NCI-H2196 (cell line): ENCODE measurements at regions not wholly inside any gene's neighbourhood (a gene's known extent, or its start where the extent isn't known, plus 50 kb on each side); places are given as distances from the start of the nearest gene placed in this dataset.
"Not testable (repeated sequence)": the region's sequence is repeated elsewhere in the genome, so short reads cannot be mapped to it uniquely, and the experiment has no call there.

Source experiments
- DNase-seq: peaks from one replicate; lab custom pipeline; 2025; ENCODE audit not compliant: unreplicated experiment; lab: John Stamatoyannopoulos, UW

GRCh38 chr6:49118478-49118877 is 344.6 kb downstream of the MMUT start:
- DNase-seq, result no peak

GRCh38 chr6:49110916-49111315 is 352.1 kb downstream of the MMUT start:
- no peak for DNase-seq

- DNase-seq, result not testable (repeated sequence)
These were observed 365.4 kb downstream of the MMUT start for GRCh38 chr6:49097664-49098063.

GRCh38 chr6:49097116-49097515 is 365.9 kb downstream of the MMUT start:
- no peak for DNase-seq

- DNase-seq, result no peak
These were observed 374.4 kb downstream of the MMUT start for GRCh38 chr6:49088631-49089030.

- DNase-seq, result no peak
These were observed 375.7 kb downstream of the MMUT start for GRCh38 chr6:49087369-49087768.

- DNase-seq, result no peak
These were observed 380.4 kb downstream of the MMUT start for GRCh38 chr6:49082611-49083010.

- no peak for DNase-seq
These were observed 390.0 kb downstream of the MMUT start for GRCh38 chr6:49072885-49073620.

- no peak for DNase-seq
These were observed 390.9 kb downstream of the MMUT start for GRCh38 chr6:49072146-49072545.

GRCh38 chr6:49070411-49070810 is 392.6 kb downstream of the MMUT start:
- DNase-seq, result no peak

GRCh38 chr6:49054311-49054710 is 408.7 kb downstream of the MMUT start:
- no peak for DNase-seq

GRCh38 chr6:49052901-49053300 is 410.2 kb downstream of the MMUT start:
- DNase-seq, result no peak

GRCh38 chr6:49051281-49051680 is 411.8 kb downstream of the MMUT start:
- no peak for DNase-seq

- no peak for DNase-seq
These were observed 412.5 kb downstream of the MMUT start for GRCh38 chr6:49050584-49050983.

- DNase-seq, result no peak
These were observed 424.7 kb downstream of the MMUT start for GRCh38 chr6:49038294-49038822.

- DNase-seq, result no peak
These were observed 432.6 kb downstream of the MMUT start for GRCh38 chr6:49030251-49031020.

- DNase-seq, result no peak
These were observed 435.4 kb downstream of the MMUT start for GRCh38 chr6:49027644-49028043.

GRCh38 chr6:49025273-49026240 is 437.5 kb downstream of the MMUT start:
- DNase-seq, result no peak

GRCh38 chr6:49004801-49005200 is 458.3 kb downstream of the MMUT start:
- DNase-seq, result no peak

- DNase-seq, result no peak
These were observed 459.7 kb downstream of the MMUT start for GRCh38 chr6:49003348-49003747.
